K562 (cell line): ENCODE measurements at regions not wholly inside any gene's neighbourhood (a gene's known extent, or its start where the extent isn't known, plus 50 kb on each side); places are given as distances from the start of the nearest gene placed in this dataset.

Source experiments
- ATAC-seq: fragments of 200-7000 bp; cut with Tn5 transposase; 3 replicates; pipeline ENCODE4 v1.9.1; 2020; ENCODE audit warnings: moderate library complexity
- BruUV-seq: library from RNA; stranded (reverse); fragments of 400-500 nt; replicated peaks from 2 replicates; lab custom pipeline; 2021; lab: Mats Ljungman, UMichigan
- CTCF ChIA-PET: fragments of 300-600 bp; formaldehyde crosslinking; extraction: SDS; loops from one replicate; lab custom pipeline; 2021; ENCODE audit warnings: low intra/inter-chr PET ratio; lab: Yijun Ruan, JAX
- POLR2A ChIA-PET: fragments of 300-600, 350-650 bp; sonication (Branson Sonifier 250); formaldehyde crosslinking; extraction: SDS; loops from one replicate; lab custom pipeline; 2021; ENCODE audit warnings: antibody characterized with exemption, inconsistent platforms; lab: Yijun Ruan, JAX
- DNase-seq, 4 experiments: peaks; one replicate each; pipeline versions ENCODE4 v3.0.0 to v3.0.0-alpha.2; 2011 to 2018; ENCODE audit warnings: low spot score in 3 of 4, mixed read lengths in 3 of 4; ENCODE audit errors: extremely low read depth in 1 of 4
- FAIRE-seq: peaks from 2 replicates; lab custom pipeline; 2011; peaks lifted over from hg19 to GRCh38; lab: Jason Lieb, UNC
- H2AFZ ChIP-seq: 2 replicates; pipeline ENCODE4 v1.6.0; 2011; ENCODE audit warnings: low read depth, low read length, control low read depth, inconsistent platforms
- H3K27ac ChIP-seq: fragments of 200-600 bp; 3 replicates; pipeline ENCODE4 v1.8.0; 2011; ENCODE audit warnings: low read depth, mild to moderate bottlenecking, control low read depth, inconsistent platforms, low read length, moderate library complexity, mixed read lengths; ENCODE audit errors: extremely low read depth
- H3K27me3 ChIP-seq, 2 experiments: fragments of 300-600 bp in 1 of 2; 2 replicates in 1 of 2; 3 replicates in 1 of 2; pipeline versions ENCODE4 v1.6.0 to v1.8.0; 2011; ENCODE audit warnings: inconsistent platforms in 2 of 2, low read length in 2 of 2, mild to moderate bottlenecking in 1 of 2, mixed read lengths in 1 of 2, moderate library complexity in 1 of 2; ENCODE audit not compliant: control insufficient read depth in 2 of 2, insufficient read depth in 2 of 2
- H3K36me3 ChIP-seq: fragments of 300-600 bp; 3 replicates; pipeline ENCODE4 v1.8.0; 2011; ENCODE audit warnings: mild to moderate bottlenecking, low read length, inconsistent platforms; ENCODE audit not compliant: control insufficient read depth, insufficient read depth
- H3K4me1 ChIP-seq, 2 experiments: fragments of 200-600 bp in 1 of 2; replicated peaks in 1 of 2; 2 replicates in 1 of 2; 3 replicates in 1 of 2; pipeline versions ENCODE4 v1.5.1 to v1.8.0; 2011; ENCODE audit warnings: inconsistent platforms in 2 of 2, low read length in 2 of 2, mild to moderate bottlenecking in 1 of 2, mixed read lengths in 1 of 2, moderate library complexity in 1 of 2; ENCODE audit not compliant: control insufficient read depth in 2 of 2, insufficient read depth in 2 of 2
- H3K4me2 ChIP-seq: 2 replicates; pipeline ENCODE4 v1.6.1; 2011; ENCODE audit warnings: low read length, control low read depth, inconsistent platforms, mixed read lengths; ENCODE audit not compliant: insufficient read depth
- H3K4me3 ChIP-seq: fragments of 200-600 bp; sonication (generic), shearing (Covaris generic); 2 replicates; pipeline ENCODE4 v1.5.1; 2016; ENCODE audit warnings: control low read depth, inconsistent platforms
- H3K79me2 ChIP-seq: fragments of 200-600 bp; 3 replicates; pipeline ENCODE4 v1.8.0; 2011; ENCODE audit warnings: low read length, inconsistent platforms; ENCODE audit not compliant: control insufficient read depth, insufficient read depth
- H3K9ac ChIP-seq, 2 experiments: 2 replicates each; pipeline versions ENCODE4 v1.6.0 to v1.6.1; 2011; ENCODE audit warnings: low read depth in 2 of 2, low read length in 2 of 2, control low read depth in 1 of 2, inconsistent platforms in 1 of 2, mild to moderate bottlenecking in 1 of 2, mixed read lengths in 1 of 2; ENCODE audit not compliant: insufficient read depth in 1 of 2
- H3K9me1 ChIP-seq: one replicate; pipeline ENCODE4 v1.6.0; 2011; ENCODE audit warnings: inconsistent platforms, mild to moderate bottlenecking, low read length, moderate library complexity; ENCODE audit not compliant: control insufficient read depth, insufficient read depth
- H3K9me3 ChIP-seq: replicated peaks from 2 replicates; pipeline ENCODE4 v1.5.1; 2011; ENCODE audit warnings: low read depth, low read length, inconsistent platforms; ENCODE audit not compliant: control insufficient read depth, insufficient read depth
- H4K20me1 ChIP-seq: replicated peaks from 2 replicates; pipeline ENCODE4 v1.6.1; 2011; ENCODE audit warnings: low read length, inconsistent platforms, mixed read lengths; ENCODE audit not compliant: control insufficient read depth, insufficient read depth
- ARHGAP35 ChIP-seq: fragments of 450-650 bp; IDR thresholded peaks from 2 replicates; pipeline ENCODE4 v1.6.1; 2018; ENCODE audit not compliant: partially characterized antibody
- BRF1 ChIP-seq: IDR thresholded peaks from 3 replicates; pipeline ENCODE4 v1.6.1; 2011; ENCODE audit warnings: borderline replicate concordance, mild to moderate bottlenecking; ENCODE audit not compliant: insufficient read length; ENCODE audit errors: extremely low read depth
- CEBPG ChIP-seq, 3 experiments: fragments of 200-800 bp in 1 of 3; sonication (Bioruptor generic) in 1 of 3; sonication (generic) in 1 of 3; formaldehyde crosslinking in 1 of 3; IDR thresholded peaks in 2 of 3; conservative IDR thresholded peaks in 1 of 3; 2 replicates each; pipeline versions ENCODE4 v1.6.1 to v1.8.0; 2016 to 2022; ENCODE audit warnings: missing compliant biosample characterization in 2 of 3, missing genetic modification characterization in 2 of 3, mild to moderate bottlenecking in 1 of 3, missing genetic modification reagents in 1 of 3
- GATAD2B ChIP-seq: fragments of 450-650 bp; IDR thresholded peaks from 2 replicates; pipeline ENCODE4 v1.6.1; 2017; ENCODE audit warnings: mild to moderate bottlenecking, borderline replicate concordance
- MTA1 ChIP-seq: fragments of 450-650 bp; IDR thresholded peaks from 2 replicates; pipeline ENCODE4 v1.6.1; 2017; ENCODE audit warnings: borderline replicate concordance
- MYBL2 ChIP-seq, 2 experiments: fragments of 450-650 bp in 1 of 2; sonication (generic) in 1 of 2; formaldehyde crosslinking in 1 of 2; IDR thresholded peaks; 2 replicates each; pipeline versions ENCODE4 v1.6.1 to v1.8.1; 2017 to 2022; ENCODE audit warnings: borderline replicate concordance in 1 of 2, inconsistent platforms in 1 of 2, low read depth in 1 of 2, mild to moderate bottlenecking in 1 of 2, missing genetic modification reagents in 1 of 2, moderate library complexity in 1 of 2
- NCOA1 ChIP-seq: fragments of 450-650 bp; IDR thresholded peaks from 2 replicates; pipeline ENCODE4 v1.6.1; 2016; ENCODE audit warnings: low read depth
- RAD51 ChIP-seq: fragments of 450-650 bp; IDR thresholded peaks from 2 replicates; pipeline ENCODE4 v1.7.1; 2016; ENCODE audit warnings: low read depth, mild to moderate bottlenecking, borderline replicate concordance
- SMC3 ChIP-seq: conservative IDR thresholded peaks from 2 replicates; pipeline ENCODE4 v1.6.1; 2011; ENCODE audit warnings: low read depth, low read length, improper control_type of control experiment; ENCODE audit not compliant: insufficient read depth
- SRSF7 ChIP-seq: fragments of 200-400 bp; formaldehyde crosslinking; optimal IDR thresholded peaks from 2 replicates; pipeline ENCODE3; 2017; ENCODE audit warnings: mild to moderate bottlenecking, low read depth, low read length
- TBL1XR1 ChIP-seq, 2 experiments: IDR thresholded peaks; 2 replicates each; pipeline ENCODE4 v1.6.1; 2012; ENCODE audit warnings: improper control_type of control experiment in 2 of 2, low read length in 2 of 2, mild to moderate bottlenecking in 1 of 2
- ZNF212 ChIP-seq: fragments of 450-650 bp; formaldehyde crosslinking; IDR thresholded peaks from 2 replicates; pipeline ENCODE4 v1.4.0; 2020; ENCODE audit warnings: mild to moderate bottlenecking
- ZNF3 ChIP-seq: fragments of 250-450 bp; sonication (Bioruptor Pico); IDR thresholded peaks from 2 replicates; pipeline ENCODE4 v1.5.0; 2021; ENCODE audit warnings: mild to moderate bottlenecking, moderate library complexity
- ZNF561 ChIP-seq: fragments of 450-650 bp; formaldehyde crosslinking; conservative IDR thresholded peaks from 2 replicates; pipeline ENCODE4 v1.4.0; 2020; ENCODE audit warnings: mild to moderate bottlenecking, moderate library complexity
- WGBS: fragments of 100-300 bp; shearing (Covaris generic); methylation state at CpG from one replicate; pipeline ENCODE4 v1.1.6; 2016; ENCODE audit warnings: low coverage, mixed read lengths; ENCODE audit not compliant: insufficient coverage; ENCODE audit errors: missing lambda C conversion rate; 5-methylcytosine and 5-hydroxymethylcytosine counted together
- in situ Hi-C: fragments of 300-500 bp; cut with MboI; formaldehyde crosslinking; loops from 4 replicates; pipeline ENCODE4 v1.15.0; 2018; ENCODE audit warnings: inconsistent platforms, mixed read lengths
- intact Hi-C: fragments of 100-400 bp; cut with micrococcal nuclease; formaldehyde crosslinking; loops from 2 replicates; pipeline ENCODE4 v1.14.2; 2022
- TF ChIP-seq, protein P1 (sequence below): fragments of 250-450 bp; sonication (Bioruptor Pico); IDR thresholded peaks from 2 replicates; pipeline ENCODE4 v1.8.0; 2022; ENCODE audit warnings: inconsistent platforms
- TF ChIP-seq, protein P2 (sequence below): fragments of 450-650 bp; IDR thresholded peaks from 2 replicates; pipeline ENCODE4 v1.6.1; 2016; ENCODE audit warnings: missing biosample characterization, missing genetic modification characterization

DNA sequence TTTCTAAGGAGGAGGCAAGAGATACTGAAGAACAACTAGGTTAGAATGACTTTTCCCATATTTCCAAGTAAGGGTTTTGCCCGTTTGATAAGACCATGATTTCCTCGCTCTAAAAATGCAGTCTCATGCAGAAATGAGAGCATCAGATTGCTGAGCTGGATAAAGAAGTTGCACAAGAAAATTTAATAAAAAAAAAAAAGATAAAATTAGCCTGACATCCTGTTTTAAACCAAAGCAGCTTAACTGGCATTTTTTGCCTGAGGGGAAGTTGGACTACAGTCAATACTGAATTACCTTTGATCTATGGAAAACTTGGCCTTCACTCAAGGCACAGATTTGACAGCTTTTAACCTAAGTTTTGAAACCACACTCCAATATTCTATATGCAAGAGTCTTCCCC is 208.4 kb downstream of the GASK1B start (continued):
- no peak for TF ChIP-seq BRF1
- no peak for TF ChIP-seq MTA1
- no peak for TF ChIP-seq ZNF3 (CRISPR knock-in tag)
- TF ChIP-seq, protein P1, sequence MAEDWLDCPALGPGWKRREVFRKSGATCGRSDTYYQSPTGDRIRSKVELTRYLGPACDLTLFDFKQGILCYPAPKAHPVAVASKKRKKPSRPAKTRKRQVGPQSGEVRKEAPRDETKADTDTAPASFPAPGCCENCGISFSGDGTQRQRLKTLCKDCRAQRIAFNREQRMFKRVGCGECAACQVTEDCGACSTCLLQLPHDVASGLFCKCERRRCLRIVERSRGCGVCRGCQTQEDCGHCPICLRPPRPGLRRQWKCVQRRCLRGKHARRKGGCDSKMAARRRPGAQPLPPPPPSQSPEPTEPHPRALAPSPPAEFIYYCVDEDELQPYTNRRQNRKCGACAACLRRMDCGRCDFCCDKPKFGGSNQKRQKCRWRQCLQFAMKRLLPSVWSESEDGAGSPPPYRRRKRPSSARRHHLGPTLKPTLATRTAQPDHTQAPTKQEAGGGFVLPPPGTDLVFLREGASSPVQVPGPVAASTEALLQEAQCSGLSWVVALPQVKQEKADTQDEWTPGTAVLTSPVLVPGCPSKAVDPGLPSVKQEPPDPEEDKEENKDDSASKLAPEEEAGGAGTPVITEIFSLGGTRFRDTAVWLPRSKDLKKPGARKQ (CRISPR knock-in tag), result no peak
- TF ChIP-seq TBL1XR1 (IDR thresholded peaks at IDR 0.05; ENCODE audit: low read length in 2 of 2), result no peak

DNA sequence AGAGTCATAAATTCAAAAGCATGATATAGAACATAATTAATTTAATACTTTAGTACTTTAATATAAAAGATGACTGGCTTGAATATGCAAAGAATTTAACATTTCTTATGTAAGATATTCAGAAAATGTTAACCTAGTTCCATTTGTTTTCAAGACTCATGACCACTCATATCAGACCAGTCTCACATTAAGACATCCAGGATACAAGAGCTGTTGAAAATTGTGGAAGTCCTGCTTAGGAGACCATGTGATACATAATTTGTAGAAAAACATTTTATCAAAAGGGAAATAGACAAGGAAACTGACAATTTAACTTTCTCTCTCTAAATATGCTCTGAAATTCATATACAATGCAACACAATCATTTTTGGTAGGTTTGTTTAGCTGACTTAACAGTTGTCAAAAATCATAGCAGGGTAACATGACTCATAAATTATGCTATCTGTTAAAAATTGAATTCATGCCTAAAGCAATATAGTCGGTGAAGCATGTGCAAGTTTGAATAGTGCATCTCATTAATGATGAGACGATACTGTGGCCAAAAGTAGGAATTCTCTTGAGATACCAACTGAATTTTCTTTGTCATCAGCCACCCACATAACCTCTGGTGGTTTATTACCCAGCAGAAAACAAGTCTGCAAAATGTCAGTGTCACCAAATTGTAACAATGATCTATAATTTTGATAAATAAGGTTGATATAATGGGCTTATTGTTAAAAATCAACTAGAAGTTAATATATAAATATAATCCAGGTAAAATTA is 211.4 kb downstream of the GASK1B start:
- Histone ChIP-seq H3K4me2 (no peak overlapping the region), H3K4me3 (no peak overlapping the region), H3K4me1 (no peaks in the 10 kb centered on the region), H3K79me2 (no peaks in the 10 kb centered on the region), H3K9me1 (no peaks in the 10 kb centered on the region), H3K36me3 (no peaks in the 10 kb centered on the region), H4K20me1 (no peaks in the 10 kb centered on the region), H2AFZ (no peak overlapping the region), H3K9ac (no peak overlapping the region), H3K27me3 (no peaks in the 10 kb centered on the region), H3K9me3 (no peaks in the 10 kb centered on the region), H3K27ac (no peak overlapping the region)
- CTCF ChIA-PET, result no interaction called here
- POLR2A ChIA-PET, result no interaction called here
- ATAC-seq (no peak), FAIRE-seq (no peak), DNase-seq (no peak)
- intact Hi-C loops (no loop called here), in situ Hi-C loops (loop anchor here (25.0 kb wide), 1 partner anchor 749 kb away; the partner anchor contains the start of gene GRIA2)
- BruUV-seq, result no TSS peak
- WGBS, result 0% methylated on average over 2 of the region's 2 CpGs
- TF ChIP-seq NCOA1 (no peak), MYBL2 (IDR thresholded peaks at IDR 0.05; ENCODE audit: low read depth) (no peak), MYBL2 (CRISPR knock-in tag; IDR thresholded peaks at IDR 0.05; ENCODE audit: borderline replicate concordance) (no peak), ARHGAP35 (no peak), ZNF561 (no peak), ZNF212 (CRISPR knock-in tag) (no peak), GATAD2B (no peak), CEBPG (CRISPR knock-in tag; IDR thresholded peaks at IDR 0.05) (no peak), CEBPG (tag; conservative IDR thresholded peaks at IDR 0.05 in 1 of 2, IDR thresholded peaks at IDR 0.05 in 1 of 2) (no peak), RAD51 (no peak), SMC3 (no peak), SRSF7 (no peak)
- TF ChIP-seq, protein P2, sequence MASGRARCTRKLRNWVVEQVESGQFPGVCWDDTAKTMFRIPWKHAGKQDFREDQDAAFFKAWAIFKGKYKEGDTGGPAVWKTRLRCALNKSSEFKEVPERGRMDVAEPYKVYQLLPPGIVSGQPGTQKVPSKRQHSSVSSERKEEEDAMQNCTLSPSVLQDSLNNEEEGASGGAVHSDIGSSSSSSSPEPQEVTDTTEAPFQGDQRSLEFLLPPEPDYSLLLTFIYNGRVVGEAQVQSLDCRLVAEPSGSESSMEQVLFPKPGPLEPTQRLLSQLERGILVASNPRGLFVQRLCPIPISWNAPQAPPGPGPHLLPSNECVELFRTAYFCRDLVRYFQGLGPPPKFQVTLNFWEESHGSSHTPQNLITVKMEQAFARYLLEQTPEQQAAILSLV (tag), result no peak
